GM12878 (cell line): ENCODE measurements at regions not wholly inside any gene's neighbourhood (a gene's known extent, or its start where the extent isn't known, plus 50 kb on each side); places are given as distances from the start of the nearest gene placed in this dataset.

Experiments
- BHLHE40 ChIP-seq, 2 experiments: fragments of 450-650 bp in 1 of 2; IDR thresholded peaks; 2 replicates each; pipeline ENCODE4 v1.6.1; 2011 to 2017; ENCODE audit warnings: low read depth in 2 of 2, borderline replicate concordance in 1 of 2, improper control_type of control experiment in 1 of 2, low read length in 1 of 2, mild to moderate bottlenecking in 1 of 2
- CTCF ChIP-seq, 3 experiments: IDR thresholded peaks in 2 of 3; conservative IDR thresholded peaks in 1 of 3; 2 replicates each; pipeline ENCODE4 v1.5.1; 2011; ENCODE audit warnings: low read depth in 3 of 3, low read length in 3 of 3, mild to moderate bottlenecking in 3 of 3, control low read depth in 2 of 3, moderate library complexity in 2 of 3, inconsistent platforms in 1 of 3, mixed read lengths in 1 of 3; ENCODE audit not compliant: control insufficient read depth in 2 of 3, insufficient read depth in 1 of 3; ENCODE audit errors: extremely low read depth in 1 of 3
- EZH2 ChIP-seq: IDR thresholded peaks from 2 replicates; pipeline ENCODE4 v1.6.1; 2012; ENCODE audit warnings: low read depth, mild to moderate bottlenecking, control low read depth, inconsistent platforms, low read length, borderline replicate concordance; ENCODE audit not compliant: control insufficient read depth
- MAX ChIP-seq: IDR thresholded peaks from 2 replicates; pipeline ENCODE4 v1.6.1; 2012; ENCODE audit warnings: low read depth, low read length, improper control_type of control experiment
- NR2C1 ChIP-seq: fragments of 450-650 bp; IDR thresholded peaks from 2 replicates; pipeline ENCODE4 v1.6.1; 2017; ENCODE audit warnings: antibody characterized with exemption, mild to moderate bottlenecking, moderate library complexity
- RFX5 ChIP-seq: IDR thresholded peaks from 2 replicates; pipeline ENCODE4 v1.6.1; 2011; ENCODE audit warnings: low read depth, low read length, improper control_type of control experiment

GRCh38 chr13:53447456-53447855 is 418.8 kb downstream of the OLFM4 start:
- TF ChIP-seq EZH2 (no peak), MAX (no peak), RFX5 (no peak), NR2C1 (no peak), CTCF (IDR thresholded peaks at IDR 0.05 in 2 of 3, conservative IDR thresholded peaks at IDR 0.05 in 1 of 3; ENCODE audit: control insufficient read depth in 2 of 3, extremely low read depth in 1 of 3, insufficient read depth in 1 of 3, low read depth in 3 of 3, low read length in 3 of 3) (no peak), BHLHE40 (IDR thresholded peaks at IDR 0.05; ENCODE audit: borderline replicate concordance in 1 of 2, low read depth in 2 of 2, low read length in 1 of 2) (no peak)
